ENCODE measurements at regions not wholly inside any gene's neighbourhood (a gene's known extent, or its start where the extent isn't known, plus 50 kb on each side); places are given as distances from the start of the nearest gene placed in this dataset.

- DNase-seq: no peak
Observed at GRCh38 chr2:2843969-2844548, 513.0 kb upstream of the MYT1L start.

GRCh38 chr2:2842466-2842865, 511.4 kb upstream of the MYT1L start:
- DNase-seq: no peak

- peak; percentile 28 for DNase-seq
Observed at GRCh38 chr2:2840681-2841300, 509.7 kb upstream of the MYT1L start.

GRCh38 chr2:2839782-2840531, 508.9 kb upstream of the MYT1L start:
- DNase-seq: peak; percentile 33

- peak; percentile 37 for DNase-seq
Observed at GRCh38 chr2:2839393-2839781, 508.3 kb upstream of the MYT1L start.

GRCh38 chr2:2838548-2838845, 507.4 kb upstream of the MYT1L start:
- DNase-seq: peak; percentile 15

GRCh38 chr2:2837746-2838547, 506.9 kb upstream of the MYT1L start:
- peak; percentile 35 for DNase-seq

GRCh38 chr2:2836343-2837070, 505.4 kb upstream of the MYT1L start:
- peak; percentile 54 for DNase-seq

GRCh38 chr2:2834516-2835254, 503.6 kb upstream of the MYT1L start:
- peak; percentile 28 for DNase-seq

- DNase-seq: no peak
Observed at GRCh38 chr2:2834105-2834504, 503.0 kb upstream of the MYT1L start.

GRCh38 chr2:2832657-2833056, 501.6 kb upstream of the MYT1L start:
- DNase-seq: peak; percentile 4

GRCh38 chr2:2831633-2832032, 500.6 kb upstream of the MYT1L start:
- peak; percentile 17 for DNase-seq

- DNase-seq: peak; percentile 9
Observed at GRCh38 chr2:2830576-2830975, 499.5 kb upstream of the MYT1L start.

GRCh38 chr2:2828774-2829368, 497.8 kb upstream of the MYT1L start:
- DNase-seq: peak; percentile 21

- DNase-seq: peak; percentile 21
Observed at GRCh38 chr2:2827761-2828221, 496.7 kb upstream of the MYT1L start.

GRCh38 chr2:2827046-2827636, 496.1 kb upstream of the MYT1L start:
- peak; percentile 24 for DNase-seq

- DNase-seq: peak; percentile 15
Observed at GRCh38 chr2:2826621-2827020, 495.5 kb upstream of the MYT1L start.

GRCh38 chr2:2826209-2826551, 495.1 kb upstream of the MYT1L start:
- DNase-seq: peak; percentile 9

GRCh38 chr2:2825516-2826208, 494.6 kb upstream of the MYT1L start:
- DNase-seq: peak; percentile 35

- DNase-seq: peak; percentile 3
Observed at GRCh38 chr2:2825062-2825461, 494.0 kb upstream of the MYT1L start.

- peak; percentile 7 for DNase-seq
Observed at GRCh38 chr2:2824588-2824987, 493.5 kb upstream of the MYT1L start.
